GM12878 (cell line): ENCODE measurements at regions not wholly inside any gene's neighbourhood (a gene's known extent, or its start where the extent isn't known, plus 50 kb on each side); places are given as distances from the start of the nearest gene placed in this dataset.

Experiments
- ATAC-seq: fragments of 200-7000 bp; cut with Tn5 transposase; 3 replicates; pipeline ENCODE4 v1.9.1; 2020; ENCODE audit warnings: mild to moderate bottlenecking, moderate library complexity
- BruUV-seq: library from RNA; stranded (reverse); fragments of 400-500 nt; replicated peaks from 2 replicates; lab custom pipeline; 2021; lab: Mats Ljungman, UMichigan
- CTCF ChIA-PET: fragments of 300-600 bp; sonication (Branson Sonifier 250); formaldehyde crosslinking; extraction: SDS; loops from one replicate; lab custom pipeline; 2021; ENCODE audit warnings: inconsistent platforms; lab: Yijun Ruan, JAX
- POLR2A ChIA-PET: fragments of 350-600 bp; formaldehyde crosslinking; extraction: SDS; loops from one replicate; lab custom pipeline; 2021; ENCODE audit warnings: inconsistent platforms; lab: Charles Lee
- RAD21 ChIA-PET: fragments of 300-600 bp; sonication (Branson Sonifier 250); formaldehyde crosslinking; loops from one replicate; lab custom pipeline; 2023; ENCODE audit warnings: antibody characterized with exemption; ENCODE audit not compliant: unreplicated experiment; lab: Charles Lee
- SMC1A ChIA-PET: fragments of 300-600 bp; sonication (Branson Sonifier 250); formaldehyde crosslinking; loops from one replicate; lab custom pipeline; 2023; ENCODE audit not compliant: unreplicated experiment, uncharacterized antibody; lab: Charles Lee
- DNase-seq: peaks from one replicate; pipeline ENCODE4 v3.0.0-alpha.2; 2011; ENCODE audit warnings: low read depth, low spot score
- FAIRE-seq: peaks from 3 replicates; lab custom pipeline; 2011; peaks lifted over from hg19 to GRCh38; lab: Jason Lieb, UNC
- H2AFZ ChIP-seq: 2 replicates; pipeline ENCODE4 v1.6.0; 2011; ENCODE audit warnings: low read depth, low read length, control low read depth; ENCODE audit not compliant: control insufficient read depth
- H3K27ac ChIP-seq: 2 replicates; pipeline ENCODE4 v1.5.1; 2011; ENCODE audit warnings: control low read depth; ENCODE audit not compliant: control insufficient read depth, insufficient read depth
- H3K27me3 ChIP-seq, 2 experiments: replicated peaks in 1 of 2; 2 replicates each; pipeline versions ENCODE4 v1.6.0 to v1.6.1; 2011; ENCODE audit warnings: low read length in 1 of 2; ENCODE audit not compliant: control insufficient read depth in 2 of 2, insufficient read depth in 2 of 2
- H3K36me3 ChIP-seq, 2 experiments: 2 replicates each; pipeline ENCODE4 v1.5.1; 2011; ENCODE audit warnings: low read length in 1 of 2; ENCODE audit not compliant: control insufficient read depth in 2 of 2, insufficient read depth in 2 of 2
- H3K4me1 ChIP-seq: 2 replicates; pipeline ENCODE4 v1.6.1; 2011; ENCODE audit warnings: mild to moderate bottlenecking, low read length, moderate library complexity, mixed read lengths; ENCODE audit not compliant: control insufficient read depth, insufficient read depth
- H3K4me2 ChIP-seq: 2 replicates; pipeline ENCODE4 v1.6.0; 2011; ENCODE audit warnings: control low read depth; ENCODE audit not compliant: control insufficient read depth, insufficient read depth
- H3K4me3 ChIP-seq: fragments of 200-600 bp; sonication (generic); 2 replicates; pipeline ENCODE4 v1.5.1; 2016
- H3K79me2 ChIP-seq: 2 replicates; pipeline ENCODE4 v1.6.0; 2011; ENCODE audit warnings: low read length; ENCODE audit not compliant: control insufficient read depth, insufficient read depth
- H3K9ac ChIP-seq: 2 replicates; pipeline ENCODE4 v1.8.0; 2011; ENCODE audit warnings: low read length, control low read depth, mixed read lengths; ENCODE audit not compliant: control insufficient read depth, insufficient read depth
- H3K9me3 ChIP-seq: replicated peaks from 3 replicates; pipeline ENCODE4 v1.5.1; 2011; ENCODE audit warnings: mild to moderate bottlenecking, low read length; ENCODE audit not compliant: control insufficient read depth, insufficient read depth
- H4K20me1 ChIP-seq: 2 replicates; pipeline ENCODE4 v1.6.0; 2011; ENCODE audit not compliant: control insufficient read depth, insufficient read depth
- BMI1 ChIP-seq: fragments of 450-650 bp; IDR thresholded peaks from 2 replicates; pipeline ENCODE4 v1.6.1; 2016; ENCODE audit warnings: mild to moderate bottlenecking, moderate library complexity, borderline replicate concordance
- CHD4 ChIP-seq: fragments of 200-600 bp; sonication (generic); IDR thresholded peaks from 2 replicates; pipeline ENCODE4 v1.6.1; 2016; ENCODE audit warnings: mild to moderate bottlenecking
- ESRRA ChIP-seq: IDR thresholded peaks from 2 replicates; pipeline ENCODE4 v1.6.1; 2012; ENCODE audit warnings: mild to moderate bottlenecking, low read length, improper control_type of control experiment
- GATAD2B ChIP-seq: fragments of 450-650 bp; conservative IDR thresholded peaks from 2 replicates; pipeline ENCODE4 v1.6.1; 2017; ENCODE audit warnings: low read depth, mild to moderate bottlenecking, moderate library complexity
- HCFC1 ChIP-seq: fragments of 150-350 bp; IDR thresholded peaks from 2 replicates; pipeline ENCODE4 v1.6.1; 2014; ENCODE audit warnings: low read length
- KDM1A ChIP-seq: fragments of 200-600 bp; sonication (generic); IDR thresholded peaks from 2 replicates; pipeline ENCODE4 v1.6.1; 2016; ENCODE audit warnings: borderline replicate concordance
- LARP7 ChIP-seq: fragments of 450-650 bp; IDR thresholded peaks from 2 replicates; pipeline ENCODE4 v1.6.1; 2017; ENCODE audit warnings: mild to moderate bottlenecking
- MEF2A ChIP-seq: IDR thresholded peaks from 2 replicates; pipeline ENCODE4 v1.6.1; 2011; ENCODE audit warnings: low read depth, mild to moderate bottlenecking, low read length, moderate library complexity; ENCODE audit not compliant: insufficient read depth
- RUNX3 ChIP-seq: IDR thresholded peaks from 2 replicates; pipeline ENCODE4 v1.6.1; 2012; ENCODE audit warnings: low read length, inconsistent platforms
- STAT1 ChIP-seq: fragments of 450-650 bp; conservative IDR thresholded peaks from 2 replicates; pipeline ENCODE4 v1.6.1; 2014; ENCODE audit warnings: antibody characterized with exemption, mild to moderate bottlenecking
- STAT3 ChIP-seq: IDR thresholded peaks from 2 replicates; pipeline ENCODE4 v1.6.1; 2011; ENCODE audit warnings: low read depth, low read length, improper control_type of control experiment
- YY1 ChIP-seq: IDR thresholded peaks from 2 replicates; pipeline ENCODE4 v1.6.1; 2011; ENCODE audit warnings: low read depth, mild to moderate bottlenecking, low read length
- ZNF217 ChIP-seq: fragments of 450-650 bp; IDR thresholded peaks from 2 replicates; pipeline ENCODE4 v1.6.1; 2017; ENCODE audit warnings: antibody characterized with exemption, mild to moderate bottlenecking
- WGBS: methylation state at CpG from one replicate; pipeline ENCODE4 v1.1.6; 2016; ENCODE audit warnings: low lambda C conversion rate; ENCODE audit not compliant: insufficient replicate concordance, insufficient coverage; ENCODE audit errors: missing lambda C conversion rate; 5-methylcytosine and 5-hydroxymethylcytosine counted together
- in situ Hi-C: fragments of 300-500 bp; cut with MboI; formaldehyde crosslinking; loops from 9 replicates; pipeline ENCODE4 v1.14.3; 2018; ENCODE audit warnings: mixed read lengths
- intact Hi-C: fragments of 100-400 bp; cut with micrococcal nuclease; formaldehyde crosslinking; loops from one replicate; pipeline ENCODE4 v1.14.2; 2022; ENCODE audit not compliant: unreplicated experiment
- TF ChIP-seq, protein P1 (sequence below): IDR thresholded peaks from 2 replicates; pipeline ENCODE4 v1.6.1; 2011; ENCODE audit warnings: borderline replicate concordance, low read depth, mild to moderate bottlenecking, moderate library complexity, low read length; ENCODE audit not compliant: insufficient read depth, poor library complexity, severe bottlenecking
- TF ChIP-seq, protein P2 (sequence below): IDR thresholded peaks from 2 replicates; pipeline ENCODE4 v1.6.1; 2012; ENCODE audit warnings: low read length, inconsistent platforms
- TF ChIP-seq, protein P3 (sequence below): IDR thresholded peaks from 2 replicates; pipeline ENCODE4 v1.6.1; 2012; ENCODE audit warnings: low read depth, low read length, improper control_type of control experiment
- TF ChIP-seq, protein P4 (sequence below): fragments of 150-350 bp; IDR thresholded peaks from 2 replicates; pipeline ENCODE4 v1.6.1; 2016; ENCODE audit warnings: low read depth, low read length

DNA sequence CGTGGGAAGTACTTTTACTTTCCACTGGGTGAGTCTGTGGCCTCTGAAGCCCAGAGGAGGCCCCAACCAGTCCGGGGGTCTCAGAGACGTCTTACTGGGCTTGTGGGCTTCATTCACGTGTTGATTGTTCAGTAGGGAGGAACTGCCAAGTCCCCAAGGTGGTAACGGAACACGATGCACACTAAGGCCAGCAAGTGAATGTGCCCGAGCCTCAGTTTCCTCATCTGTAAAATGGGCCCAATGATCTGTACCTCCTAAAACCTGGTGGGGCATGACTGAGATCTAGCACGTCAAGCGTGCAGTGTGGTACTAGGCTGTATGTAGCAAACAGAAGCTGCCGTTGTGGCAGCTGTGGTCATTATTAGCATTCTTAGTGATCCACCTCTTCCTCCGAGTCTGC is 499.1 kb downstream of the MN1 start:
- Histone ChIP-seq H3K27ac (no peak overlapping the region), H2AFZ (no peak overlapping the region), H3K4me2 (no peak overlapping the region), H4K20me1 (no peaks in the 10 kb centered on the region), H3K4me3 (no peak overlapping the region), H3K9me3 (no peaks in the 10 kb centered on the region), H3K79me2 (no peaks in the 10 kb centered on the region), H3K9ac (no peak overlapping the region), H3K36me3 (no peaks in the 10 kb centered on the region), H3K27me3 (no peaks in the 10 kb centered on the region; a peak in 1 of 4 replicates), H3K4me1 (no peaks in the 10 kb centered on the region)
- BruUV-seq: no TSS peak
- in situ Hi-C loops: no loop called here
- ChIA-PET POLR2A (no interaction called here), SMC1A (no interaction called here), RAD21 (no interaction called here), CTCF (no interaction called here)
- TF ChIP-seq HCFC1: no peak
- TF ChIP-seq YY1: no peak
- no peak for TF ChIP-seq CHD4
- TF ChIP-seq, protein P1, sequence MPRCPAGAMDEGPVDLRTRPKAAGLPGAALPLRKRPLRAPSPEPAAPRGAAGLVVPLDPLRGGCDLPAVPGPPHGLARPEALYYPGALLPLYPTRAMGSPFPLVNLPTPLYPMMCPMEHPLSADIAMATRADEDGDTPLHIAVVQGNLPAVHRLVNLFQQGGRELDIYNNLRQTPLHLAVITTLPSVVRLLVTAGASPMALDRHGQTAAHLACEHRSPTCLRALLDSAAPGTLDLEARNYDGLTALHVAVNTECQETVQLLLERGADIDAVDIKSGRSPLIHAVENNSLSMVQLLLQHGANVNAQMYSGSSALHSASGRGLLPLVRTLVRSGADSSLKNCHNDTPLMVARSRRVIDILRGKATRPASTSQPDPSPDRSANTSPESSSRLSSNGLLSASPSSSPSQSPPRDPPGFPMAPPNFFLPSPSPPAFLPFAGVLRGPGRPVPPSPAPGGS: no peak
- TF ChIP-seq, protein P2, sequence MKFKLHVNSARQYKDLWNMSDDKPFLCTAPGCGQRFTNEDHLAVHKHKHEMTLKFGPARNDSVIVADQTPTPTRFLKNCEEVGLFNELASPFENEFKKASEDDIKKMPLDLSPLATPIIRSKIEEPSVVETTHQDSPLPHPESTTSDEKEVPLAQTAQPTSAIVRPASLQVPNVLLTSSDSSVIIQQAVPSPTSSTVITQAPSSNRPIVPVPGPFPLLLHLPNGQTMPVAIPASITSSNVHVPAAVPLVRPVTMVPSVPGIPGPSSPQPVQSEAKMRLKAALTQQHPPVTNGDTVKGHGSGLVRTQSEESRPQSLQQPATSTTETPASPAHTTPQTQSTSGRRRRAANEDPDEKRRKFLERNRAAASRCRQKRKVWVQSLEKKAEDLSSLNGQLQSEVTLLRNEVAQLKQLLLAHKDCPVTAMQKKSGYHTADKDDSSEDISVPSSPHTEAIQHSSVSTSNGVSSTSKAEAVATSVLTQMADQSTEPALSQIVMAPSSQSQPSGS: no peak
- no peak for TF ChIP-seq MEF2A
- TF ChIP-seq, protein P3, sequence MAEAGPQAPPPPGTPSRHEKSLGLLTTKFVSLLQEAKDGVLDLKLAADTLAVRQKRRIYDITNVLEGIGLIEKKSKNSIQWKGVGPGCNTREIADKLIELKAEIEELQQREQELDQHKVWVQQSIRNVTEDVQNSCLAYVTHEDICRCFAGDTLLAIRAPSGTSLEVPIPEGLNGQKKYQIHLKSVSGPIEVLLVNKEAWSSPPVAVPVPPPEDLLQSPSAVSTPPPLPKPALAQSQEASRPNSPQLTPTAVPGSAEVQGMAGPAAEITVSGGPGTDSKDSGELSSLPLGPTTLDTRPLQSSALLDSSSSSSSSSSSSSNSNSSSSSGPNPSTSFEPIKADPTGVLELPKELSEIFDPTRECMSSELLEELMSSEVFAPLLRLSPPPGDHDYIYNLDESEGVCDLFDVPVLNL: no peak
- no peak for TF ChIP-seq KDM1A
- no peak for TF ChIP-seq ZNF217
- TF ChIP-seq STAT1: no peak
- TF ChIP-seq GATAD2B: no peak
- no peak for TF ChIP-seq ESRRA
- TF ChIP-seq, protein P4, sequence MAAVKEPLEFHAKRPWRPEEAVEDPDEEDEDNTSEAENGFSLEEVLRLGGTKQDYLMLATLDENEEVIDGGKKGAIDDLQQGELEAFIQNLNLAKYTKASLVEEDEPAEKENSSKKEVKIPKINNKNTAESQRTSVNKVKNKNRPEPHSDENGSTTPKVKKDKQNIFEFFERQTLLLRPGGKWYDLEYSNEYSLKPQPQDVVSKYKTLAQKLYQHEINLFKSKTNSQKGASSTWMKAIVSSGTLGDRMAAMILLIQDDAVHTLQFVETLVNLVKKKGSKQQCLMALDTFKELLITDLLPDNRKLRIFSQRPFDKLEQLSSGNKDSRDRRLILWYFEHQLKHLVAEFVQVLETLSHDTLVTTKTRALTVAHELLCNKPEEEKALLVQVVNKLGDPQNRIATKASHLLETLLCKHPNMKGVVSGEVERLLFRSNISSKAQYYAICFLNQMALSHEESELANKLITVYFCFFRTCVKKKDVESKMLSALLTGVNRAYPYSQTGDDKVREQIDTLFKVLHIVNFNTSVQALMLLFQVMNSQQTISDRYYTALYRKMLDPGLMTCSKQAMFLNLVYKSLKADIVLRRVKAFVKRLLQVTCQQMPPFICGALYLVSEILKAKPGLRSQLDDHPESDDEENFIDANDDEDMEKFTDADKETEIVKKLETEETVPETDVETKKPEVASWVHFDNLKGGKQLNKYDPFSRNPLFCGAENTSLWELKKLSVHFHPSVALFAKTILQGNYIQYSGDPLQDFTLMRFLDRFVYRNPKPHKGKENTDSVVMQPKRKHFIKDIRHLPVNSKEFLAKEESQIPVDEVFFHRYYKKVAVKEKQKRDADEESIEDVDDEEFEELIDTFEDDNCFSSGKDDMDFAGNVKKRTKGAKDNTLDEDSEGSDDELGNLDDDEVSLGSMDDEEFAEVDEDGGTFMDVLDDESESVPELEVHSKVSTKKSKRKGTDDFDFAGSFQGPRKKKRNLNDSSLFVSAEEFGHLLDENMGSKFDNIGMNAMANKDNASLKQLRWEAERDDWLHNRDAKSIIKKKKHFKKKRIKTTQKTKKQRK: no peak
- no peak for TF ChIP-seq BMI1
- no peak for TF ChIP-seq RUNX3
- TF ChIP-seq STAT3: no peak
- no peak for TF ChIP-seq LARP7
- 12% methylated on average over 9 of the region's 11 CpGs for WGBS
- no peak for DNase-seq
- intact Hi-C loops: no loop called here
- ATAC-seq: no peak
- FAIRE-seq: no peak
